BJ (cell line): ENCODE measurements at regions not wholly inside any gene's neighbourhood (a gene's known extent, or its start where the extent isn't known, plus 50 kb on each side); places are given as distances from the start of the nearest gene placed in this dataset.

Source experiments
- CTCF ChIA-PET: fragments of 350-600 bp; formaldehyde crosslinking; extraction: SDS; loops from one replicate; lab custom pipeline; 2021; ENCODE audit warnings: antibody characterized with exemption, inconsistent platforms; lab: Yijun Ruan, JAX
- POLR2A ChIA-PET: fragments of 300-600 bp; sonication (Branson Sonifier 250); formaldehyde crosslinking; extraction: SDS; loops from one replicate; lab custom pipeline; 2021; ENCODE audit warnings: antibody characterized with exemption; lab: Charles Lee
- DNase-seq: peaks from one replicate; pipeline ENCODE4 v3.0.0-alpha.2; 2011; ENCODE audit warnings: low read depth
- H3K27me3 ChIP-seq: 2 replicates; pipeline ENCODE4 v1.6.0; 2011; ENCODE audit warnings: low read length; ENCODE audit not compliant: control insufficient read depth, insufficient read depth
- H3K36me3 ChIP-seq: 2 replicates; pipeline ENCODE4 v1.5.1; 2011; ENCODE audit warnings: low read length; ENCODE audit not compliant: control insufficient read depth, insufficient read depth
- H3K4me3 ChIP-seq: 2 replicates; pipeline ENCODE4 v1.5.1; 2011; ENCODE audit warnings: low read depth, mild to moderate bottlenecking, control low read depth, low read length
- TF ChIP-seq, protein P1 (sequence below): IDR thresholded peaks from 2 replicates; pipeline ENCODE4 v1.5.1; 2011; ENCODE audit warnings: low read depth, mild to moderate bottlenecking, control low read depth, inconsistent platforms, low read length, moderate library complexity; ENCODE audit not compliant: insufficient read depth

DNA sequence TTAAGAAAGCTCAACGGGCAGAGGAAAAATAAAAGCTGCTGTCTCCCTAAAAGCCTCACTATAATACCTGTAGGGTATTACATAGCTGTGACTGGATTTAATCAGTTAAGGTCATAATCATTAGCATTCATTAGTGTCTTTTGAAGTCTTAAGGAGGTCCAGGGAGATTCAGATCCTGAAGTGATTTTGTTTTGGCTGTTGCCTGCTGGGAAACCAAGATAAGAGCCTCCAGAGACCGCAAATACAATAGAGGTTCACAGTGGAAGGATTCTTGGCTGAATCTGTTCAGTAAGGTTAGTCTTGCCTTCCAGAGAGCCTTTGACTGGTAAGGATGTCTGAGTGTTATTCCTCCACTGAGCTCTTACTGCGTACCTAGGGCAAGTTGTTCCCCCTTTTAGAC, 54.0 kb upstream of the TNFRSF19 start:
- no peak overlapping the region for H3K4me3 ChIP-seq
- no peaks in the 10 kb centered on the region for H3K27me3 ChIP-seq
- CTCF ChIA-PET = interaction anchor here (0.5 to 1.6 kb wide), 7 partner anchors 8 to 303 kb away, joined by 3 to 5 read pairs (median 3); no protein-coding TSS in a partner anchor
- DNase-seq = no peak
- no peaks in the 10 kb centered on the region for H3K36me3 ChIP-seq
- POLR2A ChIA-PET = no interaction called here
- TF ChIP-seq, protein P1, sequence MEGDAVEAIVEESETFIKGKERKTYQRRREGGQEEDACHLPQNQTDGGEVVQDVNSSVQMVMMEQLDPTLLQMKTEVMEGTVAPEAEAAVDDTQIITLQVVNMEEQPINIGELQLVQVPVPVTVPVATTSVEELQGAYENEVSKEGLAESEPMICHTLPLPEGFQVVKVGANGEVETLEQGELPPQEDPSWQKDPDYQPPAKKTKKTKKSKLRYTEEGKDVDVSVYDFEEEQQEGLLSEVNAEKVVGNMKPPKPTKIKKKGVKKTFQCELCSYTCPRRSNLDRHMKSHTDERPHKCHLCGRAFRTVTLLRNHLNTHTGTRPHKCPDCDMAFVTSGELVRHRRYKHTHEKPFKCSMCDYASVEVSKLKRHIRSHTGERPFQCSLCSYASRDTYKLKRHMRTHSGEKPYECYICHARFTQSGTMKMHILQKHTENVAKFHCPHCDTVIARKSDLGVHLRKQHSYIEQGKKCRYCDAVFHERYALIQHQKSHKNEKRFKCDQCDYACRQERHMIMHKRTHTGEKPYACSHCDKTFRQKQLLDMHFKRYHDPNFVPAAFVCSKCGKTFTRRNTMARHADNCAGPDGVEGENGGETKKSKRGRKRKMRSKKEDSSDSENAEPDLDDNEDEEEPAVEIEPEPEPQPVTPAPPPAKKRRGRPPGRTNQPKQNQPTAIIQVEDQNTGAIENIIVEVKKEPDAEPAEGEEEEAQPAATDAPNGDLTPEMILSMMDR = no peak

DNA sequence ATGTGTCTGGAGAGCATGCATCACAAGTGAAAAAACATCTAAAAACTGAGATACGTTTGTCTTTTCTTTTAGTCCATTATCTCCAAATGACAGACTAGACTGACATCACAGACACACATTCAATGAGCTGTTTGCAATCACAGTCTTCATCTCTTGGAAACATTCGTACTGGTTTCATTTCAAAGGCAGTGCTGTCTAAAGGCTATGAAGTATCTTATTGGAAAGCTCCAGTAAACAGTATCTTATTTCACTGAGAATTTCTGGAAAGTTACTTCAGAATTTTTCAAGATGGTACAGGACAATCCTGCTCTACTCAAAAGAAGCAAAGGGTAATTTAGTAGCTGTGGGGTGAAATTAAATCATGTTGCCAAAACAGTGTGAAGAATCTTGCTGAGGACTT, 53.5 kb upstream of the TNFRSF19 start:
- CTCF ChIA-PET = interaction anchor here (0.6 to 1.6 kb wide), 6 partner anchors 8 to 302 kb away, joined by 3 to 5 read pairs (median 3); no protein-coding TSS in a partner anchor
- no peak for DNase-seq
- H3K36me3 ChIP-seq = no peaks in the 10 kb centered on the region
- POLR2A ChIA-PET = no interaction called here
- no peaks in the 10 kb centered on the region for H3K27me3 ChIP-seq
- no peak overlapping the region for H3K4me3 ChIP-seq
- TF ChIP-seq, protein P1 = no peak

DNA sequence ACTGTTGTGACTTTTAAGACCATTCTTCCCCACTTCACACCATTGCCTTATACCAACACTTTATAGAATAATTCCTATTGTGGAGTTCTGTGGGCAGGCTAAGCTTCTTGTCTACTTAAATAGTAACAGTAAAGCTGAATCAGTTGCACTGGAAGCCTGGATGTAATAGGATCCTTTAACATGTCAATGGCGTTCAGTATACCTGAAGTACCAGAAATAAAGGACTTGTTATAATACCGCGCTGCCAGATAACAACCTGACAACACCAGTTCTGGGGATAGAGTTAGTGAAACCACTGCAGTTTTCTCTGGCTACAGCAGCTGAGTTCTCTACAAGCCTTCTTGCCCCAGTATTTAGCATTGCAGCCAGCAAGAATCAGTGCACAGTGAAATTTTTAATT, 52.0 kb upstream of the TNFRSF19 start:
- ChIA-PET POLR2A (no interaction called here), CTCF (no interaction called here)
- Histone ChIP-seq H3K4me3 (no peak overlapping the region), H3K27me3 (no peaks in the 10 kb centered on the region), H3K36me3 (no peaks in the 10 kb centered on the region)
- TF ChIP-seq, protein P1 = no peak
- no peak for DNase-seq
